ENCODE measurements at regions not wholly inside any gene's neighbourhood (a gene's known extent, or its start where the extent isn't known, plus 50 kb on each side); places are given as distances from the start of the nearest gene placed in this dataset.
A peak's percentile ranks its signal among the peaks of the same experiment; 100 is the strongest.
"Not testable (repeated sequence)": the region's sequence is repeated elsewhere in the genome, so short reads cannot be mapped to it uniquely, and the experiment has no call there.

DNA sequence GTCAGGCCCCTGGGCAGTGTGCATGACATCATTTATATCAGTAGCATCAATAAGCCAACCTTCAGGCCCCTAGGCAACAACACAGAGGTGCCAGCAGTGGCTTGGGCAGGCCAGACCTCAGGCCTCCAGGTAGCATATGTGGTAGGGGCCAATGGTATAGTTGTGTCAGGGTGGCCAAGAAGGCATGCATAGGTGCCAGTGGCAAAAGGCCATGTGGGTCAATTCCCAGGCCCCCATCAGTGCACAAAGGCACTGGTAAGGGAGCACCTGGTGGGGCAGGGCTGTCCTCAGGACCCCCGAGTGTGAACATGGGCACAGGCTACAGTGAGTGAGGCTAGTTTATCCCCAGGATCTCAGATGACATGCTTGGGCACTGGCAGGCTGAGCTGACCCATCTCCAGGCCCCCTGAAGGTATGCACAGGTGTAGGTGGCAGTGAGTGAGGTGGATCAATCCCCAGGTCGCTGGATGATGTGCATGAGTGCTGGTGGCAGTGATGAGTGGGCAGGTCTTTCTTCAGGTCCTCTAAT is 244.1 kb upstream of the ZNF385D start:
- DNase-seq: no peak

DNA sequence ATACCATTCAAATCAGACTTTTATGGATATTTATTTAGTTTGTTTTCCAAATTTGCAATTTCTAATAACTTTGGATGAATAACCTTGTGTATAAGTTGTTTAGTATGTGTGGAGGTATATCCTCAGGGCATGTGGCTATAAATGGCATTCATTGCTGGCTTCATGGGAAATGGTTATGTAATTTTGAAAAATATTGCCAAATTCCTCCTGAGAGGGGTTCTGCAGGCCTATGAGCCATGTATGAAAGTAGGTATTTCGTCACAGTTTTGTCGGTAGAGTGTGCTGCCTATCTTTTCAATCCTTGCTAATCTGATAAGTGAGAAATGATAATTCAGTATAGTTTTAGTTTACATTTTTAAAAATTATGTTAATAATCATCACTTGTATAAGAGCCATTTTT is 256.4 kb upstream of the ZNF385D start:
- DNase-seq: no peak

DNA sequence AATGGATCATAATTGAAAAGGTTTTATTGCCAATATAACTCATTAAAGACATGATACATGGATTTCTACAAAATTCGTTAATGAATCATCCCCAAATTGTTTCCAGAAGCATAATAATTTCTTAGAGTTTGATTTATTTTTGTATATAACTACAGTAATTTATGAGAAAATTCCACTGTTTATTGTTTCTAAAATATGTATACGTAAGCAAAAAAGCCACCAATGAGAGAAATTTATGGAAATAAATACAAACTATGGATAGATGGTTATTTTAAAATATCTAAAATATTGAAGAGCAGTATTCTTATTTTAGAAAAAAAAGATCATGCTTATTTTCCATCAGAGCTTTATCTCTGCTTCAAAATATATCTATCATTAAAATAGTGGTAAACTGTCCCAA is 260.0 kb upstream of the ZNF385D start:
- DNase-seq: no peak

DNA sequence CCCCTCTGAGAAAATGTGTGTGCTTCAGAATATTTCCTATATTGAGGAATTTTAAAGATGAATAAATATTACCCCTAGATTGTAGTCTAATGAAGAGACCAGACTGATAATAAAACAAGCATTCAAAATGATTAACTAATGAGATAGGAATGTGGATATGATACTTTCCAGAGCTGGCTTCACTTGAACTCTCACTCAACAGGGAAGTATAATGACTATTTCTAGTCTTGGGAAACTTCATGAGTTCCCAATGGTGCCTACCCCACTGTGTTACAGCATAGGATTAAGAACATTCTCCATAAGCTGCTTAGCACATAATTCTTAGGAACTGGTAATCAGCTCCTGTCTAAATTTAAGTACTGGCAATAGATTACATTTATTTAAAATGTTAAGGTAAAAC is 261.5 kb upstream of the ZNF385D start:
- DNase-seq: no peak

DNA sequence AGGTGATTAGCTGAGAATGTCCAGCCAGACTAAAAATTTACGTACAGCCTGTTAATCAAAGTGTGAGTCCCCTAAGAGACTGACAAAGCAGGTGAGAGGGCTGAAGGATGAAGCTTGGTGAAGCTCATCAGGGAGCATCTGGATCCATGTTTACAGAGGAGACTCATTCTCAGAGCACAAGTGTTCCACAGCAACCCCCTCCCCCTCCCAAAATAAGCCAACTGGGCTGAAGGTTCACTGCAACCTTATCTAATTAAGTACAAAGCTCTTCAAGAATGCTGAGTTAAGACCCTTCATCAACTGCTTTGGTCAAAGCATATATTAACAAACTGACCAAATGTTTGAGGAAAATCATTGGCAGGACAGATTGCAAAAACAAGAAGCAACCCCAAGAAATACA is 262.6 kb upstream of the ZNF385D start:
- DNase-seq: no peak

DNA sequence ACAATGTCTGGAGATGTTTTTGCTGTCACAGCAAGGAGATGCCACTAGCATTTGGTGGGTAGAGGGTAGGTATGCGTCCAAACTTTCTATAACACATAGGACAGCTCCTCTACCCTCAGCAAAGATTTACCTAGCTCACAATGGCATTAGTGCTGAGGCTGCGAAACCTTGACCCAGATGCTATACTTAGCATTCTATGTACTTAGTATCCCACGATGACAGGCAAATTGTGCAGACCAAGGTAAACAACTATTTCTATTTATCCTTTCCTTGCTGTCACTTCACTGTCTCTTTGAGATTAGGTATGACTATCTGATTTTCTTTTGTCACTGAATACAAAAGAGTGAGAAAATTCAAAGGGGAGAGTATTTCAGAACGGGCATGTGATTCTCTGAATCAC is 265.2 kb upstream of the ZNF385D start:
- DNase-seq: no peak

DNA sequence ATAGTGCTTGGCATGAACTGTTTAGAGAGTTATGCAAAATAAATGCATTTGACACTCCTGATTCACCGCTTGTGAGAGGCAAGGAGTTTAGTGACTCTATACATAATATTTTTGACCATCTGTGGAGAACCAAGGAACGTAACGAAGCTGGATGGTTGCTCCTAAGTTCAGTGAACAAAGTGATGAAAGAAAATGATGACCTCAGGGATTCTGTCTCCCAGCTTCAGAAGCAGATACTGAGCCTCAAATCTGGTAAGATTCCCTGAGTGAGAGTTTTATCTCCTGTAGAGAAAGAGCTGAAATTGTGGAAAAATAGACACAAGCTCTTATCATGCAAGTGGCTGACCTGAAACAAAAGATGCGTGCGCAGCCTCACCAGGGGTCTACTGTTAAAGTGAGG is 273.6 kb upstream of the ZNF385D start:
- DNase-seq: not testable (repeated sequence)

DNA sequence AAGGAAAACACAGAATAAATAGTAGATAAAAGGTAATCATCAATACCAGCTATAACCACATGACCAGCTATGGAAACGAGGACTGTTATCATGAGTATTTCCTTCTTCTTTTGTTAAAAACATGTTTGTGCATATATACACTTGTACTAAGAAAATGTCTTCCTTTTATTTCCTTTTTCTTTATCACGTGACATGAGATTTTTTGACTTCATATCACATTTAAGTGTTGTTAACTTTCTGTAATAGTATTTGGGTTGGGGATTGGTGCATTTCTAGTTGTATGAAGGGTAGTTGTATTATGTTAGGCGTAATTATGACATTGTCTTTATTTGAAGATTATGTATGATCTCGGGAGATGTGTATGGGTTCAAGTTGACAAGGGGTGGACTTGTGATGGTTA is 278.5 kb upstream of the ZNF385D start:
- no peak for DNase-seq

DNA sequence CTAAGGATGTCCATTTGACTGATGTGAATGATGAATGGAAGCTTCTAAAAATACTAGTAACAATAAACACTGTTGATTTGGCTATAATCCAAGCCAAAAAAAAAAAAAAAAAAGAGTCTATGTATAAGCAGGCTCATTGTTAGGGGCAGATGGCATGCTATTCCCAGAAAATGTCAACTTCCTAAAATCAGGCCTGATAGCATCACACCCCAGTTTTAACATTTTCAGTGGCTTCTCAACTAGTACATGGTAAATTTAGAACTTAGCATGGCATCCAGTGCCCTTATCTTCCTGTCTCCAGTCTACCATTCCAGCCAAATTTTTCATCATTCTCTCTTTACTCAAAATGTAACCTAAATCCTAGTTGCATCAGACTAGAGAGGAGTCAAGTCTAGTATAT is 288.2 kb upstream of the ZNF385D start:
- no peak for DNase-seq

DNA sequence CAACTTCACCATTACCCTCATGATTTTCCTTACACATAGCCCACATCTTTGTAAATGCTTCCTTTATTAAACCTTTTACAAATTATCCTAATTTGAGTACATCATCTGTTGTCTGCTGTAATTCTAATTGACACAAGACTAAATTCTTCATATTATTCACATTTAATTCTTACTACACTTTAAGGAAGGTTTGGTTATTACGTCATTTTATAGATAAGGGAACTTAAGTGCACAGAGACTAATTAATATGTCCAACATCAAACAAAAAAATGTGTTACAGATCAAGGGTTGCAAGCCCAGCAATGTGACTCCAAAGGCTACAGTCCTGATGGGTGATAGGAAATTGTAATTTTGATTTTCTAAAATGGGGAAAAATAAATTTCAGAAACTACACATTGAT is 289.1 kb upstream of the ZNF385D start:
- DNase-seq: no peak

DNA sequence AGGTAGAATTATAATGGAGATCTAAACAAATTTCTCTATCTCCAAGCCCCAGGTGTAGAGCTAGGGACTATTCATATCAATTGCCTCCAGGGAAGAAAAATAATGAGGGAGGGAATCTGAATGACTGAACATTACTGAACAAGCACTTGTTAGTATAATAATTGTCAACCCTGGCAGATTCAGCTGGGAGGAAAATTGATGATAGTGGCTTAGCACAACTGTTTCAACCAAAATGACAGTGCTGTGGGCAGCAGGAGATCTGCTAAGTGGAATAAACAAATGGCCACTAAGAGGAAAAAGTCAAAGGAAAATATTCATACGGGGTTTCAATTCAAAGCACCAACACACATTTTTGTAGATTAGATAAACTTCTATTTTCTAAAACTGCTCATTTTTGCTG is 294.9 kb upstream of the ZNF385D start:
- no peak for DNase-seq

DNA sequence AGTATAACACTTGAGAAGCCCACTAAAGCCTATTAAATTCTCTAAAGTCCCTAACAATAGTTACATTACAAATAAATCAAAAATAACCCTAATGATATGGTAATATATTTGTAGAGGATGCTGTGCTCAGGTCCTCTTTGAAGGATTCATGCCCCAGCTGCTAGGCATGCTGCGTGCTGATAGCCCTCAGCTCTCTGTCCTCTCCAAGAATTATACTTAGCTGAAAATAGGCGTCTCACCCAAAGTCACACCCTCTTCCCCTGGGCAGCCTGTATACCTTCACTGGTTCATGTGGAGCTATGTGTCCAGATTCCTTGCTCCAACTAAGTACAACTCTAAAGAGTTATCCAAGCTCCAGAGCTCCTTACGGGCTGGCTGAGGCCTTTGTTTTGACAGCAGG is 312.5 kb upstream of the ZNF385D start:
- DNase-seq: no peak

DNA sequence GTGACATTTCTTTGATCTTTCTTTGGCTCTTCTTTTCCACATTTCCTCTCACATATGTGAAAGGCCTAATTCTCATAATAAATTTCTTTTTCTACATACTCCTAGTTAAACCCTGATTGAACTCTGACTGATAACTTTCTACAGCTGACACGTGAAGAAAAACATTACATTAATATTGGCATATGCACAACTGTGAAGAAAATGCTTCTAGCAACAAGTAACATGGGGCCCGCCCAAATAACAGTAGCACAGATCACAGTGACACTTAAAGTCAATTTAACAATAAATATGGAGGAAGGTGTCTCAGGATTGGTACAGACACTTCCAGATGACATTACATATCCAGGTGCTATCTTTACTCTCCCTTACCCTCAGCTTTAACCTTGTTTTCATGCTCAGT is 317.6 kb upstream of the ZNF385D start:
- DNase-seq: no peak

DNA sequence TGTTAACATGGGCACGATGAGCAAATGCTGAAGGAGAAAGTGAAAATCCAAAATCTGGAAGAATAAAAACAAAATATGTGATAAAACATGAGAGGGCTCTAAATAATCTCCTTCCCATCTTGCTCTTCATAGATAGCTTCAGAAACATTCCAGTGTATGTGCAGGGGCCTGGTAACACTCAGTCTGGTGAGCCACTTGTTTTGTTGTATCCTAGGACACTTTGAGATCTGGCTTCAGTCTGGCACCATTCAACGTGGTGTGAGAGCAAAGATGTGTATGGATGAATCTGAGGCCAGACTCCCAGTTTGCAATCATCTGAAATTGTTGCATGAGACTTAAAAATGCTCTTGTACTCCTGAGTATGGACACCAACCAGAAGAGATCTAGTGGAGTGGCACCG is 337.2 kb upstream of the ZNF385D start:
- no peak for DNase-seq

DNA sequence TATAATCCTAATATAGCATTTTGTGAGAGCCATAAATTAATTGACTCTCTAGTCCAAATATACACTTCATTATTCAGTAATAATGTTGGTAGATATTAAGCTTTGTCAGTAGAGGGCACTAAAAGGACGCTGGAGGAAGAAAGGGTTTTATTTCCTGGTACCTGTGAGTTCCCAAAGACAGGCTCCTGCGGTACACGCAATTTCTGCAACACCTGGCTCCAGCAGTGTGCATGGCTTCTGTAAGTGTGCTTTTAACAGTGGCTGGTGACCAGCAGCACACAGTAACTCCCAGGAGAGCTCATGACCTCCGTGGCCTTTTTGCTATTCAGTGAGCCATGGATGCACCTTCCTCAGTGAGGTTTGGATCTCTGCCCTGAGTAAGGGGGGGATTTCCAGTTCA is 338.3 kb upstream of the ZNF385D start:
- DNase-seq: peak in 1 of 2 experiments; percentile 49

DNA sequence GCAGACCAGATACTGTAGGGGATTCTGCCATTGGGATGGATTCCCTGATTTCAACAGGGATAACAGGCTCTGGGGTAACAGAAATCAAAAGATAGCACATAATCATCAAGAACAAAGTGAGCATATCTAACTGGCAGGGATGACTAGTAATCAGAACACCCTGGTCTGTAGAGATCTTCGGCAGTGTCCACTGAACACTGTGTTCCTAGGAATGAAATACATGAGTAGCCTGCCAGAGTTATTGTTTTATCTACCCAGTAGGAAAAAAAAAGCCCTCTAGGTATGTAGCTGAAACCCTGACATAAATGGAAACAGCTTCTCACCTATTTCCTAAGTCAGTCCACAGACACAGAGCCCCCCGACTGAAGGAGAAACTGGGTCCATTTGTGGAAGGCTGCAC is 340.3 kb upstream of the ZNF385D start:
- no peak for DNase-seq

DNA sequence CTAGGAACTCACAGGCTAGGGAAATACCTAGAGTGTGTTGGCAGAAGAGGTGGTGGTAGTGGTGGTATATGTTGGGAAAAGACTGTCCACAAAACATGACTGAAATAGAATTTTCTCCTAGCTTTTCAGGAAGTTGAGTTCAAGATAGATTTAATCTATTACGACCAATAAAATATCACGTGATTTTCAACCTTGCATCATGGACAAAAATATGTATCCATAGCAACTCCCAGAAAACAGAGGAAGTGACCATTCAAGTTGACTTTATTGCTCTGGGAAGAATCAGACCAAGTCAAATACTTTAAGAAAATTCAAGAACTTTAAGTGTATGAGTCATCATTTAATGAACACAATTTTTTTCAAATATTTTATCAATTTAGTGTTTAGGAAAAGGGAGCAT is 347.0 kb upstream of the ZNF385D start:
- DNase-seq: no peak

DNA sequence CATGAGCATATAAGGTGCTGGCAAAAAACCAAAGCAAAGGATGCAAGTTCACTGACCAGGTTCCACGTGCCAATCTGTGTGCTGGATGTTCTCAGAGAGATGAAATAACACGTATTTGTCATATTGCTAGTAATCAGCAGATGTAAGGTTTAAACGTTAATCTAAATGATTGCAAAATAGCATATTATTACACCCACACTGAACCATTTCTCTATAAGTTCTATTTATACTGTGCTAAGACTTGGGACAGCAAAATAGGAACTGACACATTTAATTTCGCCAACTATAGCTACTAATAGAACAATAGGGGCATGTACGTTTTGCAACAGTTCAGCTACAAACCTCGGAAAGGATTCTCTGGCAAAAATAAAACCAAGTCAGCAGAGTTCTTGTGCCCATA is 350.3 kb upstream of the ZNF385D start:
- DNase-seq: no peak

DNA sequence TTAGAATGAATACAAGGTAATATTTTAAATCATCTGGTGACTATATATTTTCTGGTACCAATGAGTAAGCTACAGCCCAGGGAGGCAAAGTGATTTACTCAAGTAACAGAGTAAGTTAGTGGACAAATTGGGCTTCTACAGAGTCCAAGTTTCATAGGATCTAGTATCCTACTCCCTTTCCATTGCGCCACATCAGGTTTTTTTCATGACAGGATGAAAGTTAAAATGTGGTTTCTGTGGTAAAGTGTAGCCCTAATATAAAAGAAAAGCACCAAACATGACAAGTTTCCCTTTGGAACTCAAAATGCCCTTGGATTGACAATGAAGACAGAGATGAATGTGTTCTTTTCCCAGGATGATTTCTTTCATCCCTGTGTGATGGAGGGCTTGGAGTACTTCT is 350.8 kb upstream of the ZNF385D start:
- no peak for DNase-seq

DNA sequence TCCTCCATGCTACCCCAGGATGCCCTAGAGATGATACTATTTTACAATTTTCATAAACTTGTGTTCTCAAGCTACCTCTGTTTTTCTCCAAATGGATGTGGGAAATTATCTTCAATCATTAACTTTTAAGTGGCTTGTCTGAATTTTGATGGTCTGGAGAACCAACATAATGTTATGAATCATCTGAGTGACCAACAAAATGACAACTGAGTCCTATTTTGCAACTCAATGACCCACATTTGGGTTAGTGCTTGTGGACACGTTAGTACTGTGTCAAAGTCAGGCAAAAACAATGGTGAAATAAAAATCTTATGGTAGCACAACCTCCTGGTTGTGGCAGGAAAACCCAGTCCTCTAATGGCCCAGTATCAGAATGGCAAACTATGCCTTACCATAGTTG is 352.4 kb upstream of the ZNF385D start:
- DNase-seq: no peak

DNA sequence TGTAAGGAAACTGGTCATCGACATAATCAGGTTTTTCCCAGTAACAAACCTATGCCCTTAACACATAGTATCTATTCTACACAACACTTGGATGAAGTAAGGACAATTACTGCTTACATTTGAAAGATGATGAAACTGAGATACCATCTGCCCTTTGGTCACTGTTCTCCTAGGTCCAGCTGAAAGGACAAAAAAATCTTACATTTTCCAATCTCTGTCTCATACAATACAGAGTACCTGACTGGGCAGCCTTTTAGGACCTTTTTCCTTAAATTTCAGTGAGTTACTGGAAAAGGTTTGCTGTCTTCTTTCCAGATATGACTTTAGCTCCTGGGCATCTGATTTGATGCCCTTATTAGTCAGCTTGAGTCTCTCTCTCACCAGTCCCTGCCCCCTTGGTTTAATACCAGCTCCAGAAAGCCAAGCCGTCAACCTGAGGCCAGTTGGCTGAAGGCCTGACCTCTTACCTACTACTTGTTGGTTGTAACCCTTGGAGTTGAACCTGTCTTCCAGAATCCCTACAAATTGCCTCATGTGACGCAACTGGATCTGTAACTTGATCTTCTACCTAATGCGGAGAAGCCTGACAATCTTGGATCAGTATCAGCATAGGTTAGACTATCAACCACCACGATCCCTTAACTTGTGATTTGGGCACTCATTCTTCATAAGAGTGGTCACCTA is 355.3 kb upstream of the ZNF385D start:
- DNase-seq: no peak

DNA sequence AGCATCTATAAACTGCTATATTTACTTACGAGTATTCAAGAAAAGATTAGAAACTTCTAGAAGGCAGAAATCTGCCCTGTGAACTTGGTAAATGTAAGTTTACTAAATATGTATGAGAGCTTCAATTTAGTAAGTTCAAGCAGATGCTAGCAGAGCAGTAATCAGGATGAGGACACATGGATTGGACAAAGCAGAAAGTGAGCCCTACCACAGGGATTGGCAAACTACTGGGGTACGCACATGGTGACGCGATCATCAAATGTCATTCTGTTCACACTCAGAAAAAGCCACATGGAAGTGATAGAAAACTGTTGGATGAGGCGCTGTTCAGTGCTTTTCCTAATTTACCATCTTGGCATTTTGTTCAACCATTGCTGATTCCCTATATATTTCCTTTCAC is 360.2 kb upstream of the ZNF385D start:
- DNase-seq: no peak

DNA sequence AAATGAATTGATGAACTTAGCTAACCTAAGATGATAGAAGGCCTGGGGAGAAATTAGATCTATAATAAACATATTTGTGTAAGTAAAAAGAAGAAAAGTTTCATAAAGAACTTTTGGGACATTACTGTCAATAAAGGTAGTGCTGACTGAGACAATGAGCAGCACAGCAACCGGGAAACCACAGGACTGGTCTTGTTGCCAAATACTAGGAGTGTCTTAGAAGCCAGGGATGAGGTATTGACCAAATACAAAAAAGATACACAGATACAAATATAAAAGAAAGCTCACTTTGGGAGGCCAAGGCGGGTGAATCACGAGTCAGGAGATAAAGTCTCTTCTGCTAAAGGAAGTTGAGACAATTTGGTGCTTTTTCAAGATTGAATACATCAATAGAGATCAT is 362.4 kb upstream of the ZNF385D start:
- no peak for DNase-seq

DNA sequence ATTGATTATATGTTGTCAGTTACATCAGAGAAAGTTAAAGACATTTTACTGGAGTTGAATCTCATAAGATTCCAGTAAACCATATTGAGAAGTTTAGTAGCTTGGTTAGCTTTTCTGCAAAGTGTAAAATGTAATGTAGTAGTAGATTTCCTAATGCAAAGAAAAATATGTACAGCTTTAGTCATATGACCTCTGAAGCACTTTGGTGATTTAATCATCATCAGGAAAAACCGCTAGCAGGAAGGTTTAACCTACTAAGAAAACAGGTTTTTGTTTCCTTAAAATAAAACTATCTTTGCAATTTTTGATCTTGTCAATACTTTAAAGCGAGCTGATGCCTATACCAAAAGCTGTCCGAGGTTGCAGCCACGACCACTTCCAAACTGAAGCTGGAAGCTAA is 364.6 kb upstream of the ZNF385D start:
- no peak for DNase-seq

DNA sequence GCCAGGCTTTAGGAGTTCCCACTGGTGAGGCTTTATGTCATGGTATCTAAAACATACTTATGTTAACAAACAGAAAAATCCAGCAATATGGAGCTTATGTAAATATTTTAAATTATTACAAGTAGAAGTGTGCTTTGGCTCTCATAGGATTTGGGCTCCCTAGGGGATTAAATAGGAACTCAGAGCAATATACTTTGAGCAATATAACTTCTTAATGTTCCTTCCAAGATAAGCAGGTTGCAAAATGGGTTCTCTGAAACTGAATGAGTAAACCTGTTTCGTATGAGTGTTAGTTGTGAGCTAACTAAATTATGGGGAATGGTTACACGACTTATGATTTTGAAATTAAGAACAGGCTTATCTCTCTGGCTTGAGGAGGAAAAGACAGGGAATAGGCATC is 366.1 kb upstream of the ZNF385D start:
- no peak for DNase-seq

All from SW 1271 (cell line).